Natural killer cell (primary cell): ENCODE measurements at regions not wholly inside any gene's neighbourhood (a gene's known extent, or its start where the extent isn't known, plus 50 kb on each side); places are given as distances from the start of the nearest gene placed in this dataset.

ENCODE experiments used
- ATAC-seq, 3 donors: fragments of 150-1000 bp in 2 of 3; fragments of 200-7000 bp in 1 of 3; cut with Tn5 transposase; 1 replicate in 1 of 3; 2 replicates in 2 of 3; pipeline ENCODE4 v1.10.0; 2021; ENCODE audit warnings: mild to moderate bottlenecking in 2 of 3, moderate library complexity in 2 of 3
- DNase-seq, 2 donors: peaks; one replicate each; pipeline versions ENCODE4 v3.0.0 to v3.0.0-alpha.2; 2013 to 2021; ENCODE audit warnings: mixed read lengths in 1 of 2
- H3K27ac ChIP-seq: one replicate; pipeline ENCODE4 v1.5.1; 2013; ENCODE audit warnings: mild to moderate bottlenecking, low read length
- H3K27me3 ChIP-seq: one replicate; pipeline ENCODE4 v1.6.1; 2013; ENCODE audit warnings: low read length; ENCODE audit not compliant: control insufficient read depth, insufficient read depth
- H3K36me3 ChIP-seq: one replicate; pipeline ENCODE4 v1.6.1; 2013; ENCODE audit warnings: low read length; ENCODE audit not compliant: control insufficient read depth, insufficient read depth
- H3K4me1 ChIP-seq: one replicate; pipeline ENCODE4 v1.6.1; 2013; ENCODE audit warnings: low read length; ENCODE audit not compliant: control insufficient read depth, insufficient read depth
- H3K4me3 ChIP-seq: one replicate; pipeline ENCODE4 v1.5.1; 2013; ENCODE audit warnings: low read length
- H3K9me3 ChIP-seq: one replicate; pipeline ENCODE4 v1.6.1; 2013; ENCODE audit warnings: low read length; ENCODE audit not compliant: control insufficient read depth, insufficient read depth
- H3K27ac Mint-ChIP-seq, 2 donors: one replicate each; pipeline ENCODE4 v1.8.0; 2022; ENCODE audit warnings: mild to moderate bottlenecking in 2 of 2, mixed read lengths in 2 of 2, moderate library complexity in 1 of 2
- H3K27me3 Mint-ChIP-seq, 2 donors: one replicate each; pipeline ENCODE4 v1.8.0; 2022; ENCODE audit warnings: low read depth in 2 of 2, mixed read lengths in 2 of 2
- H3K36me3 Mint-ChIP-seq: one replicate; pipeline ENCODE4 v1.8.0; 2022; ENCODE audit warnings: mixed read lengths
- H3K4me1 Mint-ChIP-seq, 2 donors: one replicate each; pipeline ENCODE4 v1.8.0; 2022; ENCODE audit warnings: mixed read lengths in 2 of 2
- H3K4me3 Mint-ChIP-seq: one replicate; pipeline ENCODE4 v1.8.0; 2022; ENCODE audit warnings: mild to moderate bottlenecking, moderate library complexity, mixed read lengths
- H3K9me3 Mint-ChIP-seq, 2 donors: one replicate each; pipeline ENCODE4 v1.8.0; 2022; ENCODE audit warnings: mixed read lengths in 2 of 2
- CTCF ChIP-seq: fragments of 200-600 bp; IDR thresholded peaks from one replicate; pipeline ENCODE4 v1.8.0; 2022; ENCODE audit warnings: antibody characterized with exemption
- WGBS: methylation state at CpG from one replicate; pipeline ENCODE4 v1.1.7; 2013; ENCODE audit warnings: missing lambda C conversion rate; ENCODE audit not compliant: insufficient coverage; 5-methylcytosine and 5-hydroxymethylcytosine counted together
- intact Hi-C: fragments of 100-400 bp; cut with micrococcal nuclease; formaldehyde crosslinking; loops from one replicate; pipeline ENCODE4 v1.14.2; 2022

- Histone ChIP-seq H3K27ac (peak overlapping the region; percentile 27), H3K4me1 (peaks cover 26% of the 10 kb centered on the region), H3K4me3 (no peak overlapping the region), H3K27me3 (no peaks in the 10 kb centered on the region), H3K9me3 (no peaks in the 10 kb centered on the region), H3K36me3 (no peaks in the 10 kb centered on the region)
- H3K4me3 Mint-ChIP-seq = peak overlapping the region; percentile 63
- intact Hi-C loops = loop anchor here (5.0 kb wide), 1 partner anchor 36 kb away; no protein-coding TSS in a partner anchor
- peaks cover 2 to 3% of the 10 kb centered on the region in 2 donors for H3K9me3 Mint-ChIP-seq
- DNase-seq = peak; percentile 59 to 69
- no peak for TF ChIP-seq CTCF
- WGBS = 28% methylated on average over 4 of the region's 4 CpGs
- H3K27ac Mint-ChIP-seq = peak overlapping the region; percentile 47 to 74
- no peaks in the 10 kb centered on the region for H3K27me3 Mint-ChIP-seq
- H3K4me1 Mint-ChIP-seq = peaks cover 43 to 50% of the 10 kb centered on the region in 2 donors
- peak; percentile 75 to 96 (median 87) for ATAC-seq
- H3K36me3 Mint-ChIP-seq = no peaks in the 10 kb centered on the region
These were observed 166.0 kb upstream of the LPP start for GRCh38 chr3:187987924-187988323.

- peaks cover 38% of the 10 kb centered on the region for H3K4me1 ChIP-seq
- Mint-ChIP-seq H3K4me3 (no peak overlapping the region), H3K36me3 (no peaks in the 10 kb centered on the region), H3K4me1 (peaks cover 61% of the 10 kb centered on the region in 2 donors), H3K27ac (no peak overlapping the region), H3K9me3 (peaks cover 2 to 3% of the 10 kb centered on the region in 2 donors), H3K27me3 (no peaks in the 10 kb centered on the region)
- 88% methylated on average over 8 of the region's 10 CpGs for WGBS
- ATAC-seq (no peak), DNase-seq (no peak)
- no peak overlapping the region for H3K4me3 ChIP-seq
- no peaks in the 10 kb centered on the region for H3K36me3 ChIP-seq
- H3K9me3 ChIP-seq = no peaks in the 10 kb centered on the region
- intact Hi-C loops = loop anchor here (5.0 kb wide), 3 partner anchors 37 to 242 kb away; partner anchors contain the start of gene BCL6
- H3K27ac ChIP-seq = no peak overlapping the region
- TF ChIP-seq CTCF = no peak
- H3K27me3 ChIP-seq = no peaks in the 10 kb centered on the region
These were observed 164.3 kb upstream of the LPP start for GRCh38 chr3:187989575-187990153.

- Histone ChIP-seq H3K4me3 (no peak overlapping the region), H3K27me3 (no peaks in the 10 kb centered on the region), H3K36me3 (no peaks in the 10 kb centered on the region), H3K4me1 (peaks cover 27% of the 10 kb centered on the region), H3K9me3 (no peaks in the 10 kb centered on the region), H3K27ac (no peak overlapping the region)
- no peak for ATAC-seq
- Mint-ChIP-seq H3K4me3 (no peak overlapping the region), H3K27me3 (no peaks in the 10 kb centered on the region), H3K36me3 (no peaks in the 10 kb centered on the region), H3K9me3 (peaks cover 2 to 3% of the 10 kb centered on the region in 2 donors), H3K4me1 (peaks cover 56 to 62% of the 10 kb centered on the region in 2 donors), H3K27ac (peak overlapping the region; percentile 72 to 87)
- DNase-seq = no peak
- TF ChIP-seq CTCF = no peak
- intact Hi-C loops = loop anchor here (5.0 kb wide), 2 partner anchors 75 to 245 kb away; partner anchors contain the start of gene BCL6
These were observed 161.3 kb upstream of the LPP start for GRCh38 chr3:187992609-187993008.
